DND-41 (cell line): ENCODE measurements at regions not wholly inside any gene's neighbourhood (a gene's known extent, or its start where the extent isn't known, plus 50 kb on each side); places are given as distances from the start of the nearest gene placed in this dataset.

Experiments used
- EZH2 ChIP-seq: IDR thresholded peaks from 3 replicates; pipeline ENCODE4 v1.6.1; 2012; ENCODE audit warnings: borderline replicate concordance, low read depth, mild to moderate bottlenecking, moderate library complexity, low read length, inconsistent platforms; ENCODE audit not compliant: severe bottlenecking
- TF ChIP-seq, protein P1 (sequence below): IDR thresholded peaks from 2 replicates; pipeline ENCODE4 v1.5.1; 2012; ENCODE audit warnings: borderline replicate concordance, low read length, moderate library complexity, mild to moderate bottlenecking; ENCODE audit not compliant: poor library complexity, severe bottlenecking; ENCODE audit errors: extremely low read depth

DNA sequence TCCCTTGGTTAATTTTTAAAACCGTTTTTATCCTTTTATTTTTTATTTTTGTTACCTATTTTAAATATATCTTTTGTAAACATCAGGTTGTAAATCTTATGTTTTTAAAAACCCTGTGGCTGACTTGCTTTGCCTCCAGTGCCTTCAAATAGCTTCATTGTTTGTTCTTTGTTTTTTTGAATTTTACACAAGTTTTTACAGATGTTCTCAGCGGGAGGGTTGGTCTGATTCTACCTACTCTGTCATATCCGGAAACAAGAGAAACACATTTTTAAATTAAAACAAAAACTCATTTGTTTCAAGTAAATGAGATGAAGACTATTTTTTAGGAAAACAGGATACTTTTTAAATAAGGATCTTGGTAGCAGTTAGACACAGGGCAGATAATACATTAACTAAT is 129.0 kb upstream of the THRB start:
- TF ChIP-seq, protein P1, sequence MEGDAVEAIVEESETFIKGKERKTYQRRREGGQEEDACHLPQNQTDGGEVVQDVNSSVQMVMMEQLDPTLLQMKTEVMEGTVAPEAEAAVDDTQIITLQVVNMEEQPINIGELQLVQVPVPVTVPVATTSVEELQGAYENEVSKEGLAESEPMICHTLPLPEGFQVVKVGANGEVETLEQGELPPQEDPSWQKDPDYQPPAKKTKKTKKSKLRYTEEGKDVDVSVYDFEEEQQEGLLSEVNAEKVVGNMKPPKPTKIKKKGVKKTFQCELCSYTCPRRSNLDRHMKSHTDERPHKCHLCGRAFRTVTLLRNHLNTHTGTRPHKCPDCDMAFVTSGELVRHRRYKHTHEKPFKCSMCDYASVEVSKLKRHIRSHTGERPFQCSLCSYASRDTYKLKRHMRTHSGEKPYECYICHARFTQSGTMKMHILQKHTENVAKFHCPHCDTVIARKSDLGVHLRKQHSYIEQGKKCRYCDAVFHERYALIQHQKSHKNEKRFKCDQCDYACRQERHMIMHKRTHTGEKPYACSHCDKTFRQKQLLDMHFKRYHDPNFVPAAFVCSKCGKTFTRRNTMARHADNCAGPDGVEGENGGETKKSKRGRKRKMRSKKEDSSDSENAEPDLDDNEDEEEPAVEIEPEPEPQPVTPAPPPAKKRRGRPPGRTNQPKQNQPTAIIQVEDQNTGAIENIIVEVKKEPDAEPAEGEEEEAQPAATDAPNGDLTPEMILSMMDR: no peak
- TF ChIP-seq EZH2: no peak
